Astrocyte of the spinal cord (primary cell): ENCODE measurements at regions not wholly inside any gene's neighbourhood (a gene's known extent, or its start where the extent isn't known, plus 50 kb on each side); places are given as distances from the start of the nearest gene placed in this dataset.

Experiments
- DNase-seq: peaks from one replicate; pipeline ENCODE4 v3.0.0; 2011; ENCODE audit warnings: low read depth, low spot score
- H3K4me3 ChIP-seq: 2 replicates; pipeline ENCODE4 v1.5.1; 2011; ENCODE audit warnings: low read depth, mild to moderate bottlenecking, low read length, moderate library complexity
- CTCF ChIP-seq: IDR thresholded peaks from 2 replicates; pipeline ENCODE4 v1.5.1; 2012; ENCODE audit warnings: low read depth, mild to moderate bottlenecking, low read length, inconsistent platforms
- in situ Hi-C: cut with HindIII; loops from 2 replicates; pipeline ENCODE4 v1.10.0; 2017; ENCODE audit warnings: low sequenced_read_pairs

DNA sequence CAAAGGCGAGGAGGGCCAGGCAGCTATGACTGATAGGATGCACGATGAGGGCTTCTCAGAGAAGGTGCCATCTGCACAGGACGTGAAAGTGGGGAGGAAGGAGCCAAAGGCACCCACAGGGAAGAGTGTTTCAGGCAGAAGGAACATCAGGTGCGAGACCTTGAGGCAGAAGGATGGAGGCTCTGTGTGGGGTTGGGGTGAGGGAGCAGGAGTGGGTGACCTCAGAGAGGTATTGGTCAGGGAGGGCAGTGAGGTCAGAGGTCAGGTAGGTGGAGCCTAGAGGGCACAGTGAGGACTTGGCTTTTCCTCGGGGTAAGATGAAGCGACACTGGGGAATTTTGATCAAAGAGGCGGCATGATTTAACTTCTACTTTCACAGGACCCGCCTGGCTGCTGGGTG is 64.7 kb upstream of the XPA start:
- DNase-seq, result no peak
- in situ Hi-C loops, result no loop called here
- no peak for TF ChIP-seq CTCF
- H3K4me3 ChIP-seq, result no peak overlapping the region

GRCh38 chr9:97763874-97764273 is 66.7 kb upstream of the XPA start:
- DNase-seq, result no peak
- no peak overlapping the region for H3K4me3 ChIP-seq
- in situ Hi-C loops, result no loop called here
- TF ChIP-seq CTCF, result no peak

- no peak for TF ChIP-seq CTCF
- in situ Hi-C loops, result no loop called here
- no peak for DNase-seq
- H3K4me3 ChIP-seq, result no peak overlapping the region
These were observed 69.0 kb upstream of the XPA start for GRCh38 chr9:97766092-97766491.

- no peak for DNase-seq
- TF ChIP-seq CTCF, result no peak
- in situ Hi-C loops, result no loop called here
- H3K4me3 ChIP-seq, result no peak overlapping the region
These were observed 69.5 kb upstream of the XPA start for GRCh38 chr9:97766610-97767009.

GRCh38 chr9:97767891-97768290 is 70.8 kb upstream of the XPA start:
- DNase-seq, result no peak
- no peak for TF ChIP-seq CTCF
- no peak overlapping the region for H3K4me3 ChIP-seq
- in situ Hi-C loops, result no loop called here

DNA sequence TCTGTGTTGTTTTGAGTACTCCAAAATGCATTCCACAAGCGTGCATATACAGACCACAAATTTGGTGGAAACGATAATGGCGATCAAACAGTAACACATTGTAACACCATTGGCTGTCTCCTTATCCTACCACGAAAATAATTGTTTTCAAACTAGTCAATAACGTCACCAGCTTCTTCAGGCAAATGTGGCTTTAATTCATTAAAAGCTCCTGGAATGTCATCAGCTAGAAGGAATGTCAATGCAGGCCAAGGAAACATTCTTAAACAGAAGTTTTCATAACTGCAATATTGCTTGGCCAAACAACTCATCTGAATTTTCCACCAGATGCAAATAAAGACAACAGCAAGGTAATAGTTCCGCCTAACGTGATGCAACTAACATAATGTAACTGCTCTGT is 71.6 kb upstream of the XPA start:
- in situ Hi-C loops, result no loop called here
- no peak for TF ChIP-seq CTCF
- no peak overlapping the region for H3K4me3 ChIP-seq
- DNase-seq, result no peak

- no peak for DNase-seq
- no peak for TF ChIP-seq CTCF
- in situ Hi-C loops, result no loop called here
- no peak overlapping the region for H3K4me3 ChIP-seq
These were observed 72.1 kb upstream of the XPA start for GRCh38 chr9:97769208-97769607.
